ENCODE measurements at regions not wholly inside any gene's neighbourhood (a gene's known extent, or its start where the extent isn't known, plus 50 kb on each side); places are given as distances from the start of the nearest gene placed in this dataset.

DNA sequence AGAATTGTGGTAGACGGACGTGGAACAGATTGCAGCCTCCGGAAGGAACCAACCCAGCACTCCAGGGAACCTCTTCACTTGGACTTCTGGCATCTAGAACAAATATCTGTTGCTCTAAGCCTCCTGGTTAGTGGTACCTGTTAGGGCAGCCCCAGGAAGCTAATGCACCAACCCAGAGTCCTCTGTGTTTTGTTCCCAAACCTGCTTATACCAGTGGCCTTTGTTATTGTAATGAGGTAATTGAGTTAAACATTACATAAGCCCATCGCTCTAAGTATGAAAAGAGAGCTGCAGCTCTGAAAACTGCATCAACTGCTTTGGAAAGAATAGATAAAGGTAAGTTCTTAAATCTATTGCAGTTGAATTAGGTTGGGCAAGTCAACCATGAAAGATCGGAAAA, 516.7 kb downstream of the NPHP4 start:
- ATAC-seq (no peak), DNase-seq (no peak)
- Histone ChIP-seq H3K4me3 (no peak overlapping the region), H3K27me3 (peaks cover 0 to 17% (median 0%) of the 10 kb centered on the region in 9 donors), H3K4me1 (no peaks in the 10 kb centered on the region), H3K27ac (no peak overlapping the region), H3K36me3 (no peaks in the 10 kb centered on the region), H3K9me3 (no peaks in the 10 kb centered on the region)
- whole genome bisulfite sequencing, 4 donors: 60 to 81% (median 81%) methylated on average over 5 of the region's 5 CpGs
- TF ChIP-seq POLR2A (IDR thresholded peaks at IDR 0.05): no peak
- TF ChIP-seq, protein P1, sequence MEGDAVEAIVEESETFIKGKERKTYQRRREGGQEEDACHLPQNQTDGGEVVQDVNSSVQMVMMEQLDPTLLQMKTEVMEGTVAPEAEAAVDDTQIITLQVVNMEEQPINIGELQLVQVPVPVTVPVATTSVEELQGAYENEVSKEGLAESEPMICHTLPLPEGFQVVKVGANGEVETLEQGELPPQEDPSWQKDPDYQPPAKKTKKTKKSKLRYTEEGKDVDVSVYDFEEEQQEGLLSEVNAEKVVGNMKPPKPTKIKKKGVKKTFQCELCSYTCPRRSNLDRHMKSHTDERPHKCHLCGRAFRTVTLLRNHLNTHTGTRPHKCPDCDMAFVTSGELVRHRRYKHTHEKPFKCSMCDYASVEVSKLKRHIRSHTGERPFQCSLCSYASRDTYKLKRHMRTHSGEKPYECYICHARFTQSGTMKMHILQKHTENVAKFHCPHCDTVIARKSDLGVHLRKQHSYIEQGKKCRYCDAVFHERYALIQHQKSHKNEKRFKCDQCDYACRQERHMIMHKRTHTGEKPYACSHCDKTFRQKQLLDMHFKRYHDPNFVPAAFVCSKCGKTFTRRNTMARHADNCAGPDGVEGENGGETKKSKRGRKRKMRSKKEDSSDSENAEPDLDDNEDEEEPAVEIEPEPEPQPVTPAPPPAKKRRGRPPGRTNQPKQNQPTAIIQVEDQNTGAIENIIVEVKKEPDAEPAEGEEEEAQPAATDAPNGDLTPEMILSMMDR (IDR thresholded peaks at IDR 0.05): no peak
- intact Hi-C loops (cut with DNase I): no loop called here

DNA sequence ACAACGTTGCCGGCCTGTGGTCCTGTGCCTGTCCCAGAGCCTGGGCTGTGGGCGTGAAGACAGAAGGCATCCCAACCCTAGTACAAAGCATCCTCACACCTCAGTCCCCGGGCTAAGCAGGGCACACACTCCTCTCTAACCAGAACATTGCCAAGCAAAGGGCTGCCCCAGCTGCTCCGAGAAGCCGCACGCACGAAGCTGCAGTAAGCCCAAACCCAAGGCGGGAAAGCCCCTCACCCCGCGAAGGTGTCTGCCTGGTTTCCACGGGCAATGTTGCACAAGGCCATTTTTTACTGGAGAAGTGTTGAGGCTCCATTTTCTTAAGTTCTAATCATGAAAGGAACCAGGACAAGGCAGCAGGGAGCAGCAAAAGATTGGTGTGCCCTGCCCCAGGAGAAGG, 519.0 kb downstream of the NPHP4 start:
- DNase-seq: no peak
- WGBS, 4 donors: 86 to 89% (median 87%) methylated on average over 9 to 12 of the region's 12 CpGs
- H3K4me3 ChIP-seq: no peak overlapping the region
- no peaks in the 10 kb centered on the region for H3K9me3 ChIP-seq
- no peaks in the 10 kb centered on the region for H3K36me3 ChIP-seq
- no peak for ATAC-seq
- H3K27me3 ChIP-seq: peaks cover 0 to 17% (median 0%) of the 10 kb centered on the region in 9 donors
- H3K27ac ChIP-seq: no peak overlapping the region
- TF ChIP-seq POLR2A (IDR thresholded peaks at IDR 0.05): no peak
- TF ChIP-seq, protein P1 (IDR thresholded peaks at IDR 0.05): no peak
- H3K4me1 ChIP-seq: no peaks in the 10 kb centered on the region
- intact Hi-C loops (cut with DNase I): no loop called here

DNA sequence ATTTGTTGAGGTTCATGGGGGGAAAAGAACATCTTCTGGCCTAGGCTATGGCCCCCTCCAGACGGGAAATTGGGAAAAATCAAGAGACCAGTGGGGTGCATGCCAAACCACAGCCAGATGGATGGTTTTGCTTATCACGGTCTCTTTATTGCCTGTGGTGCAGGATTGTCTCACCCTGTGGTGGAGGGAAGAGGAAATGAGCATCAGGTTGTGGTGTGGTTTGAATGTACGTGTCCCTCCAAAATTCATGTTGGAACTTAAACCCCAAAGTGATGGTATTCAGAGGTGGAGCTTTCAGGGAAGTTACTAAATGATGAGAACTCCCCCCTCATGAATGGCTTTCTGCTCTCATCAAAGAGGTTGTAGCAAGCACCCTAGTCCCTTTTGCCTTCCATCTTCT, 525.7 kb downstream of the NPHP4 start:
- intact Hi-C loops (cut with DNase I): no loop called here
- no peak overlapping the region for H3K27ac ChIP-seq
- peaks cover 0 to 13% (median 0%) of the 10 kb centered on the region in 12 donors for H3K9me3 ChIP-seq
- H3K36me3 ChIP-seq: no peaks in the 10 kb centered on the region
- no peak for TF ChIP-seq POLR2A (IDR thresholded peaks at IDR 0.05)
- TF ChIP-seq, protein P1 (IDR thresholded peaks at IDR 0.05): no peak
- H3K4me3 ChIP-seq: no peak overlapping the region
- H3K27me3 ChIP-seq: peaks cover 0 to 16% (median 0%) of the 10 kb centered on the region in 9 donors
- DNase-seq (no peak), ATAC-seq (no peak)
- H3K4me1 ChIP-seq: no peaks in the 10 kb centered on the region
- 40 to 52% (median 45%) methylated on average over 3 of the region's 3 CpGs for WGBS, 4 donors

- no peak for ATAC-seq
- peaks cover 0 to 16% (median 0%) of the 10 kb centered on the region in 9 donors for H3K27me3 ChIP-seq
- no peak overlapping the region for H3K4me3 ChIP-seq
- no peak overlapping the region for H3K27ac ChIP-seq
- no peaks in the 10 kb centered on the region for H3K4me1 ChIP-seq
- DNase-seq: no peak
- H3K9me3 ChIP-seq: peaks cover 0 to 13% (median 0%) of the 10 kb centered on the region in 12 donors
- 58 to 67% (median 63%) methylated on average over 7 of the region's 7 CpGs for WGBS, 4 donors
- H3K36me3 ChIP-seq: no peaks in the 10 kb centered on the region
- intact Hi-C loops (cut with DNase I): no loop called here
- TF ChIP-seq, protein P1 (IDR thresholded peaks at IDR 0.05): no peak
- TF ChIP-seq POLR2A (IDR thresholded peaks at IDR 0.05): no peak
Observed at GRCh38 chr1:5465281-5465711, 526.9 kb downstream of the NPHP4 start.

Data from heart left ventricle (tissue), 16 donors.